HCT116 (cell line): ENCODE measurements at regions not wholly inside any gene's neighbourhood (a gene's known extent, or its start where the extent isn't known, plus 50 kb on each side); places are given as distances from the start of the nearest gene placed in this dataset.

Experiments used
- ATAC-seq: fragments of 200-7000 bp; cut with Tn5 transposase; 2 replicates; pipeline ENCODE4 v1.9.1; 2020; ENCODE audit warnings: mild to moderate bottlenecking, moderate library complexity
- BruUV-seq: library from RNA; stranded (reverse); fragments of 400-500 nt; replicated peaks from 2 replicates; lab custom pipeline; 2021; lab: Mats Ljungman, UMichigan
- CTCF ChIA-PET: fragments of 300-600 bp; sonication (Branson Sonifier 250); formaldehyde crosslinking; loops from one replicate; lab custom pipeline; 2021; ENCODE audit warnings: antibody characterized with exemption; lab: Charles Lee
- POLR2A ChIA-PET: fragments of 300-600, 350-600 bp; sonication (Branson Sonifier 250); formaldehyde crosslinking; loops from one replicate; lab custom pipeline; 2021; ENCODE audit warnings: antibody characterized with exemption; lab: Charles Lee
- RAD21 ChIA-PET, 2 experiments: fragments of 300-600 bp; sonication (Branson Sonifier 250); formaldehyde crosslinking; loops; one replicate each; lab custom pipeline; 2023; ENCODE audit warnings: low total read pairs in 2 of 2; ENCODE audit not compliant: uncharacterized antibody in 2 of 2, unreplicated experiment in 2 of 2, low non-redundant PET in 1 of 2; lab: Charles Lee
- DNase-seq: peaks from one replicate; pipeline ENCODE4 v3.0.0-alpha.2; 2010; ENCODE audit warnings: low read depth, low spot score
- H2AFZ ChIP-seq: fragments of 200-600 bp; shearing (Covaris generic), sonication (generic); 2 replicates; pipeline ENCODE4 v1.6.1; 2017; ENCODE audit warnings: low read depth, mixed run types, mixed read lengths, antibody characterized with exemption, low read length; ENCODE audit not compliant: poor library complexity, severe bottlenecking
- H3K27ac ChIP-seq: 2 replicates; pipeline ENCODE4 v1.5.1; 2012; ENCODE audit warnings: low read depth, low read length
- H3K27me3 ChIP-seq: fragments of 200-600 bp; sonication (generic); 2 replicates; pipeline ENCODE4 v1.6.1; 2016; ENCODE audit warnings: mixed run types, low read length, mixed read lengths; ENCODE audit not compliant: insufficient read depth
- H3K36me3 ChIP-seq, 2 experiments: fragments of 200-500 bp in 1 of 2; fragments of 200-600 bp in 1 of 2; sonication (Bioruptor generic) in 1 of 2; sonication (generic) in 1 of 2; 2 replicates each; pipeline versions ENCODE4 v1.5.1 to v1.6.1; 2014 to 2016; ENCODE audit warnings: low read length in 2 of 2, inconsistent platforms in 1 of 2, mixed read lengths in 1 of 2, mixed run types in 1 of 2; ENCODE audit not compliant: insufficient read depth in 2 of 2, control insufficient read depth in 1 of 2
- H3K4me1 ChIP-seq, 2 experiments: fragments of 200-600 bp in 1 of 2; sonication (generic) in 1 of 2; 2 replicates each; pipeline versions ENCODE4 v1.5.1 to v1.6.1; 2012 to 2017; ENCODE audit warnings: low read length in 2 of 2, inconsistent platforms in 1 of 2, mild to moderate bottlenecking in 1 of 2, mixed read lengths in 1 of 2, mixed run types in 1 of 2, moderate library complexity in 1 of 2; ENCODE audit not compliant: insufficient read depth in 2 of 2, control insufficient read depth in 1 of 2
- H3K4me2 ChIP-seq: fragments of 200-600 bp; sonication (generic); 2 replicates; pipeline ENCODE4 v1.6.1; 2017; ENCODE audit warnings: mixed run types, low read length, mixed read lengths
- H3K4me3 ChIP-seq, 2 experiments: fragments of 200-600 bp in 1 of 2; sonication (generic) in 1 of 2; replicated peaks in 1 of 2; 2 replicates each; pipeline ENCODE4 v1.5.1; 2011 to 2016; ENCODE audit warnings: low read length in 2 of 2, control low read depth in 1 of 2, low read depth in 1 of 2, mild to moderate bottlenecking in 1 of 2, mixed read lengths in 1 of 2, mixed run types in 1 of 2
- H3K79me2 ChIP-seq: fragments of 200-600 bp; sonication (generic); 2 replicates; pipeline ENCODE4 v1.6.1; 2017; ENCODE audit warnings: mild to moderate bottlenecking, mixed run types, low read length, moderate library complexity, mixed read lengths; ENCODE audit not compliant: insufficient read depth
- H3K9ac ChIP-seq: fragments of 200-600 bp; sonication (generic); 2 replicates; pipeline ENCODE4 v1.6.1; 2016; ENCODE audit warnings: low read length, mixed read lengths
- H3K9me2 ChIP-seq: fragments of 200-600 bp; sonication (generic), shearing (Covaris generic); 2 replicates; pipeline ENCODE4 v1.6.1; 2017; ENCODE audit warnings: mixed run types, mild to moderate bottlenecking, moderate library complexity; ENCODE audit not compliant: insufficient read depth
- H3K9me3 ChIP-seq, 2 experiments: fragments of 200-500 bp in 1 of 2; fragments of 200-600 bp in 1 of 2; sonication (Bioruptor generic) in 1 of 2; sonication (generic) in 1 of 2; 2 replicates each; pipeline ENCODE4 v1.6.1; 2014 to 2017; ENCODE audit warnings: low read length in 2 of 2, mixed read lengths in 2 of 2, inconsistent platforms in 1 of 2, low read depth in 1 of 2, mild to moderate bottlenecking in 1 of 2, mixed run types in 1 of 2, moderate library complexity in 1 of 2; ENCODE audit not compliant: control insufficient read depth in 1 of 2, insufficient read depth in 1 of 2
- H4K20me1 ChIP-seq: fragments of 200-600 bp; sonication (generic), shearing (Covaris generic); 2 replicates; pipeline ENCODE4 v1.6.1; 2017; ENCODE audit warnings: mixed run types, mild to moderate bottlenecking, moderate library complexity; ENCODE audit not compliant: insufficient read depth
- CBX3 ChIP-seq: IDR thresholded peaks from 2 replicates; pipeline ENCODE4 v1.6.1; 2012; ENCODE audit warnings: low read depth
- CEBPB ChIP-seq: IDR thresholded peaks from 2 replicates; pipeline ENCODE4 v1.6.1; 2012; ENCODE audit warnings: low read depth
- ELF1 ChIP-seq: IDR thresholded peaks from 2 replicates; pipeline ENCODE4 v1.6.1; 2012; ENCODE audit warnings: low read depth, borderline replicate concordance
- EZH2 ChIP-seq: fragments of 200-600 bp; sonication (generic); IDR thresholded peaks from 2 replicates; pipeline ENCODE4 v1.6.1; 2017; ENCODE audit warnings: antibody characterized with exemption, mixed run types
- EZH2phosphoT487 ChIP-seq: fragments of 200-600 bp; IDR thresholded peaks from 2 replicates; pipeline ENCODE4 v1.6.1; 2018; ENCODE audit warnings: antibody characterized with exemption, borderline replicate concordance
- JUND ChIP-seq: IDR thresholded peaks from 2 replicates; pipeline ENCODE4 v1.6.1; 2012
- POLR2A ChIP-seq: IDR thresholded peaks from 2 replicates; pipeline ENCODE4 v1.7.0; 2011; ENCODE audit warnings: borderline replicate concordance; ENCODE audit not compliant: insufficient read depth, insufficient read length; ENCODE audit errors: extremely low read depth
- POLR2AphosphoS5 ChIP-seq: IDR thresholded peaks from 2 replicates; pipeline ENCODE4 v1.6.1; 2011; ENCODE audit warnings: mild to moderate bottlenecking, low read depth, low read length, moderate library complexity
- RAD21 ChIP-seq: IDR thresholded peaks from 2 replicates; pipeline ENCODE4 v1.6.1; 2012; ENCODE audit warnings: low read depth, mild to moderate bottlenecking
- SIN3A ChIP-seq: IDR thresholded peaks from 2 replicates; pipeline ENCODE4 v1.6.1; 2012; ENCODE audit warnings: low read depth
- SP1 ChIP-seq: IDR thresholded peaks from 2 replicates; pipeline ENCODE4 v1.6.1; 2012; ENCODE audit warnings: low read depth
- TCF7L2 ChIP-seq: IDR thresholded peaks from 2 replicates; pipeline ENCODE4 v1.7.0; 2011; ENCODE audit warnings: borderline replicate concordance, inconsistent platforms; ENCODE audit not compliant: insufficient read depth, insufficient read length; ENCODE audit errors: extremely low read depth
- YY1 ChIP-seq: IDR thresholded peaks from 2 replicates; pipeline ENCODE4 v1.6.1; 2011; ENCODE audit warnings: low read length, low read depth, moderate library complexity, mild to moderate bottlenecking; ENCODE audit not compliant: insufficient replicate concordance; ENCODE audit errors: extremely low read depth
- ZBTB33 ChIP-seq: IDR thresholded peaks from 2 replicates; pipeline ENCODE4 v1.6.1; 2011; ENCODE audit warnings: mild to moderate bottlenecking, low read length, moderate library complexity; ENCODE audit not compliant: insufficient replicate concordance; ENCODE audit errors: extremely low read depth
- ZFX ChIP-seq: fragments of 450-650 bp; IDR thresholded peaks from 2 replicates; pipeline ENCODE4 v1.6.1; 2017
- intact Hi-C: fragments of 100-400 bp; cut with micrococcal nuclease; formaldehyde crosslinking; loops from 2 replicates; pipeline ENCODE4 v1.10.0; 2022
- TF ChIP-seq, protein P1 (sequence below): IDR thresholded peaks from 2 replicates; pipeline ENCODE4 v1.6.1; 2012
- TF ChIP-seq, protein P2 (sequence below), 3 experiments: fragments of 200-600 bp in 1 of 3; sonication (generic) in 1 of 3; IDR thresholded peaks in 2 of 3; conservative IDR thresholded peaks in 1 of 3; 2 replicates each; pipeline ENCODE4 v1.5.1; 2012 to 2017; ENCODE audit warnings: low read depth in 2 of 3, low read length in 2 of 3, antibody characterized with exemption in 1 of 3, borderline replicate concordance in 1 of 3, control low read depth in 1 of 3, mild to moderate bottlenecking in 1 of 3, mixed read lengths in 1 of 3, mixed run types in 1 of 3, moderate library complexity in 1 of 3; ENCODE audit not compliant: insufficient read depth in 1 of 3

GRCh38 chrX:95057341-95057740, 1383.3 kb downstream of the FAM133A start:
- no peaks in the 10 kb centered on the region for H3K27me3 ChIP-seq
- H3K4me1 ChIP-seq: no peaks in the 10 kb centered on the region
- BruUV-seq: no TSS peak
- no peak overlapping the region for H3K4me3 ChIP-seq
- H3K27ac ChIP-seq: no peak overlapping the region
- no peaks in the 10 kb centered on the region for H4K20me1 ChIP-seq
- DNase-seq: no peak
- no peak for ATAC-seq
- ChIA-PET CTCF (no interaction called here), POLR2A (no interaction called here), RAD21 (no interaction called here)
- TF ChIP-seq SP1 (no peak), JUND (no peak), SIN3A (no peak), YY1 (no peak), RAD21 (no peak), EZH2phosphoT487 (no peak), CEBPB (no peak), POLR2AphosphoS5 (no peak), CBX3 (no peak), ZFX (no peak), POLR2A (no peak), EZH2 (no peak), TCF7L2 (no peak), ELF1 (no peak), ZBTB33 (no peak)
- TF ChIP-seq, protein P1, sequence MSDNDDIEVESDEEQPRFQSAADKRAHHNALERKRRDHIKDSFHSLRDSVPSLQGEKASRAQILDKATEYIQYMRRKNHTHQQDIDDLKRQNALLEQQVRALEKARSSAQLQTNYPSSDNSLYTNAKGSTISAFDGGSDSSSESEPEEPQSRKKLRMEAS: no peak
- TF ChIP-seq, protein P2, sequence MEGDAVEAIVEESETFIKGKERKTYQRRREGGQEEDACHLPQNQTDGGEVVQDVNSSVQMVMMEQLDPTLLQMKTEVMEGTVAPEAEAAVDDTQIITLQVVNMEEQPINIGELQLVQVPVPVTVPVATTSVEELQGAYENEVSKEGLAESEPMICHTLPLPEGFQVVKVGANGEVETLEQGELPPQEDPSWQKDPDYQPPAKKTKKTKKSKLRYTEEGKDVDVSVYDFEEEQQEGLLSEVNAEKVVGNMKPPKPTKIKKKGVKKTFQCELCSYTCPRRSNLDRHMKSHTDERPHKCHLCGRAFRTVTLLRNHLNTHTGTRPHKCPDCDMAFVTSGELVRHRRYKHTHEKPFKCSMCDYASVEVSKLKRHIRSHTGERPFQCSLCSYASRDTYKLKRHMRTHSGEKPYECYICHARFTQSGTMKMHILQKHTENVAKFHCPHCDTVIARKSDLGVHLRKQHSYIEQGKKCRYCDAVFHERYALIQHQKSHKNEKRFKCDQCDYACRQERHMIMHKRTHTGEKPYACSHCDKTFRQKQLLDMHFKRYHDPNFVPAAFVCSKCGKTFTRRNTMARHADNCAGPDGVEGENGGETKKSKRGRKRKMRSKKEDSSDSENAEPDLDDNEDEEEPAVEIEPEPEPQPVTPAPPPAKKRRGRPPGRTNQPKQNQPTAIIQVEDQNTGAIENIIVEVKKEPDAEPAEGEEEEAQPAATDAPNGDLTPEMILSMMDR (IDR thresholded peaks at IDR 0.05 in 2 of 3, conservative IDR thresholded peaks at IDR 0.05 in 1 of 3; ENCODE audit: borderline replicate concordance in 1 of 3, insufficient read depth in 1 of 3, low read depth in 2 of 3, low read length in 2 of 3): no peak
- no peaks in the 10 kb centered on the region for H3K9me2 ChIP-seq
- intact Hi-C loops: no loop called here
- no peaks in the 10 kb centered on the region for H3K79me2 ChIP-seq
- no peak overlapping the region for H3K9ac ChIP-seq
- no peaks in the 10 kb centered on the region for H3K36me3 ChIP-seq
- no peak overlapping the region for H3K4me2 ChIP-seq
- H3K9me3 ChIP-seq: no peaks in the 10 kb centered on the region
- H2AFZ ChIP-seq: no peak overlapping the region
